GM18508 (cell line): ENCODE measurements at regions not wholly inside any gene's neighbourhood (a gene's known extent, or its start where the extent isn't known, plus 50 kb on each side); places are given as distances from the start of the nearest gene placed in this dataset.

ENCODE experiments used
- ATAC-seq: cut with Tn5 transposase; IDR thresholded peaks from one replicate; pipeline ENCODE4 v1.9.1; 2021; ENCODE audit warnings: moderate number of reproducible peaks; ENCODE audit not compliant: insufficient read depth, unreplicated experiment

- ATAC-seq, result no peak
These were observed 609.0 kb downstream of the QKI start for GRCh38 chr6:164023535-164023934.

GRCh38 chr6:164022632-164023031, 608.1 kb downstream of the QKI start:
- no peak for ATAC-seq

- no peak for ATAC-seq
These were observed 607.2 kb downstream of the QKI start for GRCh38 chr6:164021589-164022250.

- no peak for ATAC-seq
These were observed 605.6 kb downstream of the QKI start for GRCh38 chr6:164020142-164020541.

- no peak for ATAC-seq
These were observed 603.6 kb downstream of the QKI start for GRCh38 chr6:164018133-164018532.

- ATAC-seq, result no peak
These were observed 601.5 kb downstream of the QKI start for GRCh38 chr6:164016056-164016455.

- ATAC-seq, result no peak
These were observed 600.6 kb downstream of the QKI start for GRCh38 chr6:164015088-164015484.

GRCh38 chr6:164014346-164015087, 600.0 kb downstream of the QKI start:
- ATAC-seq, result no peak

- no peak for ATAC-seq
These were observed 599.1 kb downstream of the QKI start for GRCh38 chr6:164013480-164014208.

- no peak for ATAC-seq
These were observed 596.8 kb downstream of the QKI start for GRCh38 chr6:164011321-164011720.

GRCh38 chr6:164010441-164011103, 596.1 kb downstream of the QKI start:
- ATAC-seq, result no peak

GRCh38 chr6:164008902-164009301, 594.4 kb downstream of the QKI start:
- no peak for ATAC-seq

- no peak for ATAC-seq
These were observed 593.4 kb downstream of the QKI start for GRCh38 chr6:164007881-164008280.

GRCh38 chr6:164006459-164006858, 591.9 kb downstream of the QKI start:
- ATAC-seq, result no peak

GRCh38 chr6:164005004-164005711, 590.6 kb downstream of the QKI start:
- ATAC-seq, result no peak

- ATAC-seq, result no peak
These were observed 585.8 kb downstream of the QKI start for GRCh38 chr6:164000276-164000675.

GRCh38 chr6:163999475-164000125, 585.1 kb downstream of the QKI start:
- no peak for ATAC-seq

- no peak for ATAC-seq
These were observed 584.0 kb downstream of the QKI start for GRCh38 chr6:163998496-163998895.

GRCh38 chr6:163996491-163996890, 582.0 kb downstream of the QKI start:
- ATAC-seq, result no peak

GRCh38 chr6:163994566-163994965, 580.0 kb downstream of the QKI start:
- ATAC-seq, result no peak
